NCI-H460 (cell line): ENCODE measurements at regions not wholly inside any gene's neighbourhood (a gene's known extent, or its start where the extent isn't known, plus 50 kb on each side); places are given as distances from the start of the nearest gene placed in this dataset.
"Not testable (repeated sequence)": the region's sequence is repeated elsewhere in the genome, so short reads cannot be mapped to it uniquely, and the experiment has no call there.

Experiments
- DNase-seq: peaks from one replicate; pipeline ENCODE4 v3.0.0-alpha.2; 2016; ENCODE audit warnings: low read depth; ENCODE audit errors: extremely low read depth

- no peak for DNase-seq
Measured at GRCh38 chr5:106093134-106093533, 1577.6 kb downstream of the EFNA5 start.

- DNase-seq: no peak
Measured at GRCh38 chr5:106092455-106092854, 1578.3 kb downstream of the EFNA5 start.

- DNase-seq: no peak
Measured at GRCh38 chr5:106089073-106089472, 1581.7 kb downstream of the EFNA5 start.

- no peak for DNase-seq
Measured at GRCh38 chr5:106088462-106088861, 1582.3 kb downstream of the EFNA5 start.

- DNase-seq: no peak
Measured at GRCh38 chr5:106086352-106086751, 1584.4 kb downstream of the EFNA5 start.

GRCh38 chr5:106085556-106085955 is 1585.2 kb downstream of the EFNA5 start:
- DNase-seq: no peak

- no peak for DNase-seq
Measured at GRCh38 chr5:106085136-106085535, 1585.6 kb downstream of the EFNA5 start.

- DNase-seq: no peak
Measured at GRCh38 chr5:106080535-106080934, 1590.2 kb downstream of the EFNA5 start.

- DNase-seq: no peak
Measured at GRCh38 chr5:106076655-106077054, 1594.1 kb downstream of the EFNA5 start.

- DNase-seq: no peak
Measured at GRCh38 chr5:106072208-106072607, 1598.5 kb downstream of the EFNA5 start.

- DNase-seq: no peak
Measured at GRCh38 chr5:106047341-106047740, 1623.4 kb downstream of the EFNA5 start.

- DNase-seq: not testable (repeated sequence)
Measured at GRCh38 chr5:106032069-106032468, 1638.7 kb downstream of the EFNA5 start.

- DNase-seq: no peak
Measured at GRCh38 chr5:106028314-106028713, 1642.4 kb downstream of the EFNA5 start.

- DNase-seq: no peak
Measured at GRCh38 chr5:106020894-106021293, 1649.8 kb downstream of the EFNA5 start.

GRCh38 chr5:106019261-106019660 is 1651.5 kb downstream of the EFNA5 start:
- DNase-seq: no peak

- DNase-seq: no peak
Measured at GRCh38 chr5:106017243-106017857, 1653.4 kb downstream of the EFNA5 start.

- no peak for DNase-seq
Measured at GRCh38 chr5:106014262-106014661, 1656.5 kb downstream of the EFNA5 start.

GRCh38 chr5:106006242-106006641 is 1664.5 kb downstream of the EFNA5 start:
- DNase-seq: no peak

GRCh38 chr5:105998991-105999390 is 1671.7 kb downstream of the EFNA5 start:
- DNase-seq: not testable (repeated sequence)

- DNase-seq: no peak
Measured at GRCh38 chr5:105993027-105993426, 1677.7 kb downstream of the EFNA5 start.

GRCh38 chr5:105982526-105982925 is 1688.2 kb downstream of the EFNA5 start:
- DNase-seq: no peak

GRCh38 chr5:105978011-105978410 is 1692.7 kb downstream of the EFNA5 start:
- DNase-seq: no peak

- DNase-seq: no peak
Measured at GRCh38 chr5:105977163-105977562, 1693.6 kb downstream of the EFNA5 start.
